Skeletal muscle satellite cell (primary cell): ENCODE measurements at regions not wholly inside any gene's neighbourhood (a gene's known extent, or its start where the extent isn't known, plus 50 kb on each side); places are given as distances from the start of the nearest gene placed in this dataset.
"Not testable (repeated sequence)": the region's sequence is repeated elsewhere in the genome, so short reads cannot be mapped to it uniquely, and the experiment has no call there.

Source experiments
- H3K27me3 ChIP-seq: 2 replicates; pipeline ENCODE4 v1.7.0; 2013; ENCODE audit warnings: low read length; ENCODE audit not compliant: control insufficient read depth, insufficient read depth
- H3K36me3 ChIP-seq: 2 replicates; pipeline ENCODE4 v1.7.0; 2013; ENCODE audit warnings: mild to moderate bottlenecking, control low read depth, low read length; ENCODE audit not compliant: insufficient read depth
- H3K4me1 ChIP-seq: 2 replicates; pipeline ENCODE4 v1.7.0; 2013; ENCODE audit warnings: low read length; ENCODE audit not compliant: control insufficient read depth, insufficient read depth
- H3K4me2 ChIP-seq: 2 replicates; pipeline ENCODE4 v1.7.0; 2013; ENCODE audit warnings: mild to moderate bottlenecking, low read length
- H3K4me3 ChIP-seq: 2 replicates; pipeline ENCODE4 v1.7.0; 2013; ENCODE audit warnings: low read length
- H3K9ac ChIP-seq: 2 replicates; pipeline ENCODE4 v1.7.0; 2013; ENCODE audit warnings: mild to moderate bottlenecking, low read depth, low read length, moderate library complexity
- H3K9me3 ChIP-seq: replicated peaks from 2 replicates; pipeline ENCODE4 v1.7.0; 2013; ENCODE audit warnings: mild to moderate bottlenecking, control low read depth, low read length

DNA sequence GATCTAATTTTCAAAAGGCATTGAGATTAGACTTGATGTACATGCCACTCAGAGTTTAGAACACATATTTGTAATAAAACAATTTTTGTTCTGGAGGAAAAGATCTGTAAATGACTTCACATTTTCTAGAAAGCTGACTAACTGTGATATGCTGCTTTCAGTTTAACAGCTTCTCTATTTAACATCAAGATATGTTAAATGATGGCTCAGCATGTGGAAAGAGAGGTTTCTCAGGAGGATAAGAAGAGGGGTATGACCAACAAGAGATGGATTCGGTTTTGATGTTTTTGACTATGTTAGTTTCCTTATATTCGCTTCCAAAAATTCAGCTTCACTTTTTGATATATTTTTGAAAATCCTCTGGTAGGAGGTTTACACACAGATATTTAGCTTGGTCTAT is 698.7 kb downstream of the GLUD2 start:
- no peaks in the 10 kb centered on the region for H3K9me3 ChIP-seq
- H3K4me1 ChIP-seq, result no peaks in the 10 kb centered on the region
- no peaks in the 10 kb centered on the region for H3K36me3 ChIP-seq
- H3K27me3 ChIP-seq, result no peaks in the 10 kb centered on the region
- no peak overlapping the region for H3K9ac ChIP-seq
- no peak overlapping the region for H3K4me2 ChIP-seq
- no peak overlapping the region for H3K4me3 ChIP-seq

DNA sequence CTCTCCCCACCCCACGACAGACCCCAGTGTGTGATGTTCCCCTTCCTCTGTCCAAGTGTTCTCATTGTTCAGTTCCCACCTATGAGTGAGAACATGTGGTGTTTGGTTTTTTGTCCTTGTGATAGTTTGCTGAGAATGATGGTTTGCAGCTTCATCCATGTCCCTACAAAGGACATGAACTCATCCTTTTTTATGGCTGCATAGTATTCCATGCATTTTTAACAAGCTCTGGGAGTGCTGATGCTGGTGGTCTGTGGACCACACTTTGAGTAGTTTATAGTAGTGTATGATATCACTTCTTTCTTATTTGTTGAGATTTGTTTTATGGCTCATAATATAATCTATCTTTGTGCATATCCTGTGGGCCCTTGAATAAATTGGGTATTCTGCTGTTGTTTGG is 706.2 kb downstream of the GLUD2 start:
- not testable (repeated sequence) for H3K4me1 ChIP-seq, H3K4me2 ChIP-seq, H3K9me3 ChIP-seq, H3K9ac ChIP-seq, H3K27me3 ChIP-seq, H3K36me3 ChIP-seq, H3K4me3 ChIP-seq

DNA sequence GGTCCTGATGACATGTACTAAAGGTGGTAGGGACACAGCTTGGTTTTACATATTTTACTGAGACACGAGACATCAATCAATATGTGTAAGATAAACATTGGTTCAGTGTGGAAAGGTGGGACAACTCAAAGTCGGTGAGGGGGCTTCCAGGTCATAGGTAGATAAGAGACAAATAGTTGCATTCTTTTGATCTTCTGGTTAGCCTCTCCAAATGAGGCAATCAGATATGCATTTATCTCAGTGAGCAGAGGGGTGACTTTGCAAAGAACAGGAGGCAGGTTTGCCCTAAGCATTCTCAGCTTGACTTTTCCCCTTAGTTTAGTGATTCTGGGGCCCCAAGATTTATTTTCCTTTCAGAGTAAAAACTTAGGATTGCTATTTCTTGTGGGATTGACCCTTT is 706.9 kb downstream of the GLUD2 start:
- Histone ChIP-seq H3K9me3 (no peaks in the 10 kb centered on the region), H3K4me2 (no peak overlapping the region), H3K36me3 (no peaks in the 10 kb centered on the region), H3K9ac (no peak overlapping the region), H3K4me3 (no peak overlapping the region), H3K4me1 (no peaks in the 10 kb centered on the region), H3K27me3 (no peaks in the 10 kb centered on the region)

DNA sequence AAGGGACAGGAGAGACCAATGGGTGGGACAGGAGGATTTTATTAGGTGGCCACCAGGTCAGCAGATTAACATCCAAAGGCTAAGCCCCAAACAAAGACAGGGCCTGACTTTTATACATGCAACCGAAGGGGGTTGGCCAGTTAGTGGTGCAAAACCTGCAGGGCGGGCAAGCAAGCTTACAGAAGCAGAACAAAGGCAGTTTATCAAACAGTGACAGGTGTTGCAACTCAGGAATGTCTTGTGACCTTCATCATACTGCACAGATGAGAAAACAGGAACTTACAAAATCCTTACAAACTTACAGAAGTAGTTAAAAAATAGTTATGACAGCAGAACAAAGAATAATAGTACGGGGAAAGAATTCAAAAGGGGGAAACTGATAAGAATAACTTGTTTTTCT is 708.1 kb downstream of the GLUD2 start:
- H3K9ac ChIP-seq, result no peak overlapping the region
- no peak overlapping the region for H3K4me3 ChIP-seq
- H3K9me3 ChIP-seq, result no peaks in the 10 kb centered on the region
- no peaks in the 10 kb centered on the region for H3K27me3 ChIP-seq
- no peak overlapping the region for H3K4me2 ChIP-seq
- no peaks in the 10 kb centered on the region for H3K36me3 ChIP-seq
- no peaks in the 10 kb centered on the region for H3K4me1 ChIP-seq

DNA sequence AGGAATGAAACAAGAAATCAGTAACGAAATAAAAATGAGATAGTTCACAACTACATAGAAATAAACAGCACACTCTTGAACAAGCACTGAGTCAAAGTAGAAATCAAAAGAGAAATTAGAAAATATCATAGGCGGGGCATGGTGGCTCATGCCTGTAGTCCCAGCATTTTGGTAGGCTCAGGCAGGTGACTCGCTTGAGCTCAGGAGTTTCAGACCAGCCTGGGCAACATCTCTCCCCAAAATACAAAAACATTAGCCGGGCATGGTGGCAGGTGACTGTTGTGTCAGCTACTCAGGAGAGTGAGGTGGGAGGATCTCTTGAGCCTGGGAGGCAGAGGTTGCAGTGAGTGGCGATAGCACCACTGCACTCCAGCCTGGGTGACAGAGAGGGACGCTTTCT is 714.4 kb downstream of the GLUD2 start:
- H3K9ac ChIP-seq, result no peak overlapping the region
- no peak overlapping the region for H3K4me2 ChIP-seq
- H3K9me3 ChIP-seq, result no peaks in the 10 kb centered on the region
- no peaks in the 10 kb centered on the region for H3K4me1 ChIP-seq
- H3K4me3 ChIP-seq, result no peak overlapping the region
- H3K27me3 ChIP-seq, result no peaks in the 10 kb centered on the region
- no peaks in the 10 kb centered on the region for H3K36me3 ChIP-seq

DNA sequence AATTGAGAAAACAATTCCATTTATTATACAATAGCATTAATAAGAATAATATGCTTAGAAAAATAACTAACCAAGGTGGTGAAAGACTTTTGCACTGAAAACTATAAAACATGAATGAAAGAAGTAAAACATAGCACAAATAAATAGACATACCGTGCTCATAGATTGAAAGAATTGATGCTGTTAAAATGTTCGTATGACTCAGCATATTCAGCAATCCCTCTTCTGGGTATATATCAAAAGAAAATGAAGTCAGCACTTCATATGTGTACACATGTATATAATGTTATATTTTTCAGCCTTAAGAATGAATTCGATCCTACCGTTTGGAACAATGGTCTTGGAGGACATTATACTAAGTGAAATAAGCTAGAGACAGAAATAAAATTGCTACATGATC is 716.3 kb downstream of the GLUD2 start:
- no peaks in the 10 kb centered on the region for H3K4me1 ChIP-seq
- no peaks in the 10 kb centered on the region for H3K36me3 ChIP-seq
- no peak overlapping the region for H3K9ac ChIP-seq
- no peaks in the 10 kb centered on the region for H3K27me3 ChIP-seq
- no peak overlapping the region for H3K4me2 ChIP-seq
- H3K9me3 ChIP-seq, result no peaks in the 10 kb centered on the region
- H3K4me3 ChIP-seq, result no peak overlapping the region

DNA sequence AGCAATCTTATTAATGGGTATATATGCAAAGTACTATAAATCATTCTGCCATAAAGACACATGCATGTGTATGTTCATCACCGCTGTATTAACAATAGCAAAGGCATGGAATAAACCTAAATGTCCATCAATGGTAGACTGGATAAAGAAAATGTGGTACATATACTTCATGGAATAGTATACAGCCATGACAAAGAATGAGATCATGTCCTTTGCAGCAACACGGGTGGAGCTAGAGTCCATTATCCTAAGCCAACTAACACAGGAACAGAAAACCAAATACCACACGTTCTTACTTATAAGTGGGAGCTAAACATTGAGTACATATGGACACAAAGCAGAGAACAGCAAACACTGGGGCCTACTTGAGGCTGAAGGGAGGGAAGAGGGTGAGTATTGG is 720.8 kb downstream of the GLUD2 start:
- not testable (repeated sequence) for H3K4me3 ChIP-seq, H3K36me3 ChIP-seq, H3K9ac ChIP-seq, H3K27me3 ChIP-seq, H3K9me3 ChIP-seq, H3K4me1 ChIP-seq, H3K4me2 ChIP-seq

DNA sequence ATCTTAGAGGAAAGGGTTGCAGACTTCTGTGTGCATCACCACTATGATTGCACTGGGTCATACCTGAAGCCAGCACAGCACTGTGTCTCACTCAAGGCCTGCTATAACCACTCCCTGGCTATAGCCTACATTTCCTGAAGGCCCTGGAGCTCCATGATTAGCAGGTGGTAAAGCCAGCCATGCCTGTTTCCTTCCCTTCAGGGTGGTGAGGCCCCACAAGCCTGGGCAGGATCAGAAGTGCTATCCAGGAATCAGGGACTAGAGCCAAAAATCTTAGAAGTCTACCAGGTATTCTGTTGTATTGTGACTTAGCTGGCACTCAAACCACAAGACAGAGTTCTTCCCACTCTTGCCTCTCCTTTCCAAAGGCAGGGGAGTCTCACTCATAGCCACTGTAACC is 734.6 kb downstream of the GLUD2 start:
- Histone ChIP-seq H3K36me3 (no peaks in the 10 kb centered on the region), H3K4me2 (no peak overlapping the region), H3K9me3 (no peaks in the 10 kb centered on the region), H3K9ac (no peak overlapping the region), H3K4me3 (no peak overlapping the region), H3K4me1 (no peaks in the 10 kb centered on the region), H3K27me3 (no peaks in the 10 kb centered on the region)

DNA sequence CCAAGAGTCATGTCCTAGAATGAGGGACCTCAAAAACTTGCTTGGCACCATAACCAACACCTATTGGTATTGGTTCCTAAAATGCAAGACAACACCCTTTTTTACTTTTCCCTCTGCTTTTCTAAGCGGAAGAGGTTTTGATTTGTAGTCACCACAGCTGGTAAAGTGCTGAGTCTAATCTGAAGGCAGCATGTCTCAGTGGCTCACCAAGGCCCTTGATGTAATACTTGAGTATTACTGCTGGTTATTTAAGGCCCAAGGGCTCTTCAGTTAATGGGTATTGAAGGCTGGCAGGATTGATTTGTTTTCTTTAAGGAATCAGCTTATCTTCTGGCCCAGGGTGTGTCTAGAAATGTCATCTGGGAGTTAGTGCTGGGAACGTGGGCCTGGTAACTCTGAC is 735.1 kb downstream of the GLUD2 start:
- Histone ChIP-seq H3K4me3 (no peak overlapping the region), H3K9me3 (no peaks in the 10 kb centered on the region), H3K4me2 (no peak overlapping the region), H3K9ac (no peak overlapping the region), H3K36me3 (no peaks in the 10 kb centered on the region), H3K4me1 (no peaks in the 10 kb centered on the region), H3K27me3 (no peaks in the 10 kb centered on the region)

DNA sequence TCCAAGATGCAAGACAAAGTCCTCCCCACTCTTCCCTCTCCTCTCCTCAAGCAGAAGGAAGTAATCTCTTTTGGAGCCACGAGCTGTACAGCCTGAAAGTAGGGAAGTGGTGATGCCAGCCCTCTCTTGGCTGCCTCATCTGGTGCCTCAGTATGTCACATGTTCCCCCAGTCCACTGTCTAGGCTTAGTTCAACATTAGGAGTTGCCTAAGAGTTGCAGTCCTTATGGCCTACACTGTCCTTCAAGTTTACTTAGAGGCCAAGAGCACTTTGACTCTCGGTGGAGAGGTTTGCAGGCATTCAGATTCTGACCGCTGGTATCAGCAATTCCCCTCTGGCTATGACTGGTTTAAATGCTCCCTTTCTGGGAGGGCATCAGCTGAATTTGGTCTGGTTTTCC is 735.6 kb downstream of the GLUD2 start:
- Histone ChIP-seq H3K9me3 (no peaks in the 10 kb centered on the region), H3K4me3 (no peak overlapping the region)

DNA sequence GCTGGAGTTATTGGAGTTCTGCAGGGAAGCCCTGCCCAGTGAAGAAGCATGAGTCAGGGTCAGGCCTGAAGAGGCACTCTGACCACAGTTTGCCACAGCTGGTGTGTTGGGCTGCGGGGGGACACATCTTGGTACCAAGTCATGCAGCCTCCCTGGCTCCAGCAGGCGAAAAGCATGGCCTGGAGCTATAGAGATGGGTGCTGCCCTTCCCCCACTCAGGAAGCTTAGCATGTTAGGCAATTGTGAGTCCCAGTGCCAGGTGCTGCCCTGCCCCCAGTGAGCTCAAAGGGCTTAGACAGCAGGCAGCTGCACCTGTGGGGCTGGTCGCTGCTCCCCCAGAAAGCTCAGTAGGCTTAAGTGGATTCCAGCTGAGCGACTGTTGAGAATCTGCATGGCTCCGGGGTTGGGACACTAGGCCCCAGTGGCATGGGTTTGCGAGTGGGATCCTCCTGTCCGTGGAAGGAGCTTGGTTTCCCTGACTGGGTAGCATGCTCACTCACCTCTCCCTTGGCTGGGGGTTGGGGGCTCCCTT is 755.5 kb downstream of the GLUD2 start:
- Histone ChIP-seq H3K9me3 (no peaks in the 10 kb centered on the region), H3K9ac (no peak overlapping the region), H3K36me3 (no peaks in the 10 kb centered on the region), H3K4me1 (no peaks in the 10 kb centered on the region), H3K4me3 (no peak overlapping the region), H3K27me3 (no peaks in the 10 kb centered on the region), H3K4me2 (no peak overlapping the region)

More for the DNA sequence above, 735.6 kb downstream of the GLUD2 start:
- Histone ChIP-seq H3K4me1 (no peaks in the 10 kb centered on the region), H3K36me3 (no peaks in the 10 kb centered on the region), H3K4me2 (no peak overlapping the region), H3K27me3 (no peaks in the 10 kb centered on the region), H3K9ac (no peak overlapping the region)

DNA sequence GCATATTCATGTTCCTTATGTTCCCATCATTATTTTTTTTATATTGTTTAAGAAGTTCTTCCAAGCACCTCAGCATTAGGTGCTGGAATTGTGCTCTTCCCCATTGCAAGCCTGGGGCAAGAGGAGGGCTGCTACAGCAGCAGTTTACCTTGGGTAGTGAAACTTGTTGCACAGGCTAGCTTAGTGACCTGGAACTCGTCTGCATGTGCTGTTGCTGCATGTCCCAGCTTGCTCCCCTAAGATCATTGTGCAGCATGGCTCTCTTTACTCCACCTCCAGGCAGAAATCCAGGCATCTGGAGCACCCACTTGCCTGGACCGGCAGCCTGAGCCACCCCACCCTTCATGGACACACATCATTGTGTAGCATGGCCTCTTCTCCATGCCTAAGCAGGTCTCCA is 776.0 kb downstream of the GLUD2 start:
- Histone ChIP-seq H3K4me3 (no peak overlapping the region), H3K27me3 (no peaks in the 10 kb centered on the region), H3K4me2 (no peak overlapping the region), H3K9me3 (peaks cover 3% of the 10 kb centered on the region), H3K9ac (no peak overlapping the region), H3K36me3 (no peaks in the 10 kb centered on the region), H3K4me1 (no peaks in the 10 kb centered on the region)
